Skin of body (tissue), 1 donor: ENCODE measurements at regions not wholly inside any gene's neighbourhood (a gene's known extent, or its start where the extent isn't known, plus 50 kb on each side); places are given as distances from the start of the nearest gene placed in this dataset.
A peak's percentile ranks its signal among the peaks of the same experiment; 100 is the strongest.

ENCODE experiments used
- DNase-seq: peaks from one replicate; lab custom pipeline; 2025; lab: John Stamatoyannopoulos, UW

DNA sequence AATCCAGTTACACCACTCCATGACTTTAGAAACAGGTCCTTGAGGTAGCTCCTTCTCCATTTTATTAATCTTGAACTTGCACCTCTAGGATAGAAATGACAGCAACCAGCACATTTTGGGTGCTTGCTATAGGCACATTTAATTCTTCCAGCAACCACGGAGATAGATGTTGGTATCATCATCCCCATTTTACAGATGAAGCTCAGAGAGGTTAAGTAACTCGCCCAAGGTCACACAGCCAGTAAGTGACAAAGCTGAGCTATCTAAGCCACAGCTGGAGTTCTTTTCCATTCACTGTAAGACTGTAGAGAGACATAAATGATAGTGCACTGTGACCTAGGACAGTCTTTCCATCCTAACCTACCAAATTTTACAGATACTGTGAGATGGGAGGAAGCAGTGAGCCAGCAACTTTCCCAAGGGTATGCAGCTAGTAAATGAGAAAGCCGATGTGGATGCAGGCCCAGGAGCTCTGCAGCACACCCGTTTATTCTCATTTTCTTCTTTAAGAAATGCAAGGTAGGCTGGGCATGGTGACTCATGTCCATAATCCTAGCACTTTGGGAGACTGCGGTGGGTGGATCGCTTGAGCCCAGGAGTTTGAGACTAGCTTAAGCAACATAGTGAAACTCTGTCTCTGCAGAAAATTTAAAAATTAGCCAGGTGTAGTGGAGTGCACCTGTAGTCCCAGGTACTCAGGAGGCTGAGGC lies 103.2 kb downstream of the TBX5 start:
- no peak for DNase-seq

DNA sequence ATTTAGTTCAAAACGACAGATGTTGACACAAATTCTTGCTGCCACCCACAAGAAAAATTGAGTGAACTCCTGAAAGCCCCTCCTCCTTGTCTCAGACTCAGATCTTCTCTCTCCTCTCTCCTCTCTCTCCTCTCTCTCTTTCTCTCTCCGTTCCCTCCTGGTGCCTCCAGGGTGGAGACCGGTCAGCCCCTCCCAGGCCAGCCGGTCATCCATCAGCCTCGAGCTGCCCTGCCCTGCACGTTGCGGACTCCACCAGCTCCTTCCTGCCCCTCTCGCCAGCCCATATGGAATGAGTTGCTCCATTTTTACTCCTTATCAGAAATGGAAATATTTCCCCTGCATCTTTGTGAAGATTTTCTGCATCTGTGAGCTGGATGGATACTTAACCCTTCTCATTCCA lies 103.8 kb downstream of the TBX5 start:
- DNase-seq: no peak

DNA sequence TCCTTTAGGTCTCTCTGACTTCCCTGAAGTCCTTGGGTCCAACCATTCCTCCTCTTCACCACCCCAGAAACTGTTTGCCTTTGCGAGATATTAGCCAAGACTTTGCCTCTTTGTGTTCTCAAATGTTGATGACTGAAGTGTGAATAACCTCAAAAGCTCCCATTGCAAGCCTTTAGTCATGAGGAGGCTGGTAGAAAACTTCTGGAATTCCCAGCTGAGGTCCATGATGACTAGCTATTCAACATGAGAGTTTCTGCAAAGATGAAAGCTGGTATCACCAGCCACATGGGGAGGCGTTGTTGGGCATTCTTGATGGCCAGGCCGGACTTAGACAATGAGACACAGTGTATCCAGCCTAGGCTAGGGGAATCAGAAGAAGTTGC lies 111.7 kb downstream of the TBX5 start:
- no peak for DNase-seq

DNA sequence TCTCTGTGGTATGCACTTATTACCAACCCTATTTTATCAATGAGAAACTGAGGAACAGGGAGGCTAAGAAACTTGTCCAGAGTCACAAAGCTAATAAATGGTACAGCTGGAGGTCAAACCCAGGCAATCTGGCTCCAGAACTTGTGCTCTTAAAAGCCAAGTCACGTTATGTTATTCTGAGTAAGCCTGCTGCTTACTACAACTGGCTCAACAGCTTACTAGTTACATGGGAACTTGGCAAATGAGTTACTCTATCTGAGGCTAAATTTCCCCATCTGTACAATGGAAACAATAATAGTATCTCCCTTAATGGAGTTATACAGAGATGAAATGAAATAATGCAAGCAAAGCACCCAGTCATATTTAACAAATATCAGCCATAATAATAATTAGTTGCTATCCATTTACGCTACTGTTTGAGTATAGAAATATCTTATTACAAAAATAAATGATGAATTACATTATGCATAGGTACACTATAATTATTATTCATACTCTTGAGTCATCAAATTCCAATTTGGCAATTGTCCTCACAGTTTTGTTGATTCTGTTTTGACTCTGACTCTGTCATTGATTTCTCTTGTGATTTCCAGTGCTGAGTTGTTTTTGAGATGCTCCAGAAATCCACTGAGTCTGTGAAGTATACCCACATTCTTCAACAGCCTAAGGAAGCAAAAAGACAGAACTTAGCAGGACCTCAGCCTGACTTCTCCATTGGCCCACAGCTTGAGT lies 112.2 kb downstream of the TBX5 start:
- no peak for DNase-seq

DNA sequence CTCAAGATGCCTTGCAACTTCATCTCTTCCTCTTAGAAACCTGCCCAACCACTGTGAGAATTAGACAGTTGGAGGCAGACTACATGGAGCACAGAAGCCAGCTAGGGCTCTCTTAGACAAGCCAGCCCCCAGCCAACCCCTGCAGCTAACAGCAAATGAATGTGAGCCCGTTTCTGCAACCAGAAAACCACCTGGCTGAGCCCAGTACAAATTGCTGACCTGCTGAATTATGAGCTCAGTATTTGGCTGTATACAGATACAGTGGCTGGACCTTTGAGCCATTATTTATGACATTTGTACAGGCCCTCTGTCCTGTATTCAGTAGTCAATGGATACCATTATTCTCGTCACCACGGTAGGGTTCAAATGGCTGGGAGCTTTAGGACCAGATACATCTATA lies 112.9 kb downstream of the TBX5 start:
- no peak for DNase-seq

DNA sequence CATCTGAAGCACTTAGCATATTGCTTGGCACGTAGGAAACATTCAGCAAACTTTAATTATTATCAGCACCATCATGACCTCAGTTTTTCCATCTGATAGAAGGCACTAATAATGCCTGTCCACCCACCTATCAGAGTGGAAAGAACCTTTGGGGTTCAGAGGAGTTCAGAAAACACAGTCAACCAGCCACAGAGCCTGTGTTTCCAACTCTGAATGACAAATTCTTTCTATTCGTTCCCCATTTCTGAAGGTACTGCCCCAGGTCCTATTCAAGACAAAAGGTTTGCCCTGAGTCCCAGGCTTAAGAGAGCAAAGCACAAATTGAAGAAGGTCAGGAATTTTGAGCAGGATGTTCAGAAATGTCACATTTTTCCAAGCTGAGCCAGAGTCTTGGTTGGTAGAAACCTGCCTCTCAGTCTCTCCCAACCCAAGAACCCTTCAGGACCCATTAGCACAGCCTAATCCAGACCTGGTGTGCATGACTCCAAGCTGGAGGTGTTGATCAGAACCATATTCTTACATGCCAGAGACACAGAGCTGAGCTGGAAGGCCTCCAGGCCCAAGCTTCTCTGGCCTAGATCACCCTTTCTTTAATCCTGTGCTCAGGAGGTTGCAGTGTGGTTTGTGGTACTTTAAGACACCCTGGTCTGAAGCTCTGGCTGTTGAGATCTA lies 114.4 kb downstream of the TBX5 start:
- no peak for DNase-seq

DNA sequence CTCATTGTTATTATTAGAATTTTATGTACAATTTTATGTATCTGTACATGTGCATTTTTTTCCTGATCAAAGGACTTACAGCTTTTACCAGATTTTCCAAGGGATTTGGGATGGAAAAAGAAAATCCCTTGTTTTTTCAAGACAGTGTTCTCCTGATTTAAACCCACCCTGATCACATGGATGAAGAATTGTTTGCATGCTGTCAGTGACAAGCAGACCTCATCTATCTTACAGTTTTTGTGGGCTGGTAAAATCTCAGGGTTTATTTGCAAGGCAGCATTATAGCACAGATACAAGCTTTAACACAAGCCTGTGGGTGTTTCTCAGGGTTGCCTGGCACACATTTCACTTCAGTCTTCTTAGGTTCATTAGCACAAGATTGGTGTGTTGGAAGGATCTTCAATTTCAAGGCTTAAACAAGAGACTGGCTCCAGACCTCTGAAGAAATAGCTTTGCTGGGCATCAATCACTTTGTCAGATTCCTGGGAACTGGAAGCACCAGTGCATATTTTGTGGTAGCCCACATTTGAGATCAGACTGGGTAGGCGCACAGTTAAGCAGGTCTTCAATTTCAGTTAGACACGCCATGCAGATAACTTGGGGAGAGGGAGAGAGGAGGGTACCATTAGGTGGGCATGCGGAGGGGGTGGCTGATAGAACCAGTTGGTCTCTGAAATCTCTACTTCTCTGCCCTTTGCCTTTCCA lies 118.0 kb downstream of the TBX5 start:
- DNase-seq: no peak

DNA sequence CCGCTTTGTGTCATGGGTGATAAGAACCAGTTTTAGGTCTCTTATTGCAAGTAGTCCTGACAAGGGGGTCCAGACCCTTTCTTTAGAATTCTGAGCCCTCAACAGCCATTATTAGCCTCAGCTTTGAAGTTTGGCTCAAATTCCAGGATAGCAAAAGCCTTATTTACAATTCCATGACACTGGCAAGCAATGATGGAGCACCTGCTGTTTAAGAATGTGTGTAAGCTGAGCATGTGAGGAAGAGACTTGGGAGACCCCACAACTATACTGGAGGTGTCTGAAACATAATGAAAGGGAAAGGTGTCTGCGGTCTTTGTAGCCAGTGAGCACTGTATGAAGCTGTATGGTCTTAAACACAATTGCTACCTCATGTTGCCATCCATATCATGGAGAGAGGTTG lies 119.8 kb downstream of the TBX5 start:
- DNase-seq: no peak

DNA sequence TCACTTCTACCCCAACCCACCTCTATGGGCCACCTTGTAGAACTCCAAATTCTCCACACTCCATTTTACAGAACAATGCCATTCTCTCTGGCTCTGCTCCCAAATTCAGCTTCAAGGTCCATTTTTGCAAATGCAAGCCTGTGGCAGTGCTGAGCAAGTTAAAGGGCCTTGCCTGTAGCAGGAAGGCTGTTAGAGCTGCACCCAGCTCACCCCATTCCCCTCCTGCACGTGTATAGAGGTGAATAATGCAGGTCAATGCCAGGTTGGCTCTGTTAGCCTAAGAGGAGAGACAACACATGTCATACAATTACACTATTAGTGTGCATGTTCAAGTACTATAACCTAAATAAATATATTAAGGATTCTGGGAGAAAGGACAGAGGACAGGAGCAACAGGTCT lies 120.4 kb downstream of the TBX5 start:
- DNase-seq: no peak

DNA sequence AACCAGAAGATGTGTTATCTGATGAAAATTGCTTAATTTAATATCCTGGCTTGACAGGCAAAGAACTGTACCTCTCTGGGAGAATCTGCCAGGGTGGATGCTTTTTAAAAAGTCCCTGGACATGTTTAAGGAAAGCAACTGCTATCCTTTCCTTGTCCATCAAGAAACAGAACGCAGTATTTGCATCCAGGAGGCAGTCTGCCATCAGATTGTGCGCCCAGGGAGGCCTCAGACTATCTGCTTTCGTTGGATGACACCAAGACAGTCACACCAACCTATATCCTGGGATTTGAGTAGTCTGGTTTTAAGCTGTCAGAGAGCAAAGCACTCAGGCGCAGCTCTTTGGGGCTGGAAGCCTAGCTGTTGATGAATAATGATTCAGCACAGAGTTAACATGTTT lies 121.9 kb downstream of the TBX5 start:
- DNase-seq: no peak

DNA sequence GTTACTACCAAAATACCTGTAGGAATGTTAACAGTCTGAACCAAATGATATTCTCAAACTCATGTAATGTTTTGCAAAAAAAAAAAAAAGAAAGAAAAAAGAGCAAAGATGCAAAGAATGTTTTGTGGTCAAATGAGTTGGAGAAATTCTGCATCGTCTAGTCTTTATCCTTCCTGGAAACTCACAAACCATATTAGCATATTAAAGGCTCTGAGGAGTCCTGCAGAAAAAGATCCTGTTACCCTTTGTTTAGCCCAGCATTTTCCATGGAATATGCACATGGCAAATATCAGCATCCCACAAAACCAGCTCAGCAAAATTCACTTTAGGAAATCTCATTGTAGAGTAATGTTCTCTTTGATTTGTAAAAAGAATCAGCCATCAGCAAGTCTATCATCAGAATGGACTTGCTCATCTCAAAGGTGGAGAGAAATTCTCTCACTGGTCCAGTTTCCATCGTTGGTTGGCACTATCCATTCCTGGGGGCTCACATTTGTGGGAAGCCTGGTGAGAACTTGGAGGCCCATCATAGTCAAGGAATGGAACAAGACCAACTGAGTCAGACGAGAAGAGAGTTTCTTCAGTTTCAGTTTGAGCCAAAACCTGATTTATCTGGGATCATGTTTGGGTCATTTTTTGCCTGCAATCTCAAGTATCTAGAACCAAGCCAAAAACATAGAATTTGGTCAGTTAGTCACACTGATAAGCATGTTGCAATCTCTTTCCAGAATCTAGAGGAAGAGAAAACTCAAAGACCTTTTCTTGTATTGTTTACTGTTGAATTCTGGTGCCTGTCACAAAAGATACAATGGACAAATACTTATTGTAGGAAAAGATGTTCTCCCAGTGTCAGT lies 129.8 kb downstream of the TBX5 start:
- no peak for DNase-seq

DNA sequence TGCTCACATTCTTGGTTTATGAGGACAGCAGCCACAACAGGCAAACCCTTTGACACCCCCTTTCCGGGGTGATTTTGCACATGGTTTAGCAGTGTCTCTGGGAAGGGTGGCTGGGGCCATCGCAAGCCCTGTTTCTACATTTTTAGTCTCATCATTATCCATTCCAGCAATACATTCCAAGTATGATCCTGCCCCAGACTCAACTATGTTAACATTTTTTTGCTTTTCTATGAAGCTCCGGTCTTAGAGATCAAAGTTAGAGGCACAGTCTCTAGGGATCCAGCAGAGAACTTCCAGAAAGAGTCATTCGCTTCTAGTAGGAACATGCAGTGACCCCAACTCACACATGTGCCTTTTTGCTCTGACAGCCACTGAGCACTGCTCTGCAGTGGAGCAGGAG lies 130.9 kb downstream of the TBX5 start:
- no peak for DNase-seq

DNA sequence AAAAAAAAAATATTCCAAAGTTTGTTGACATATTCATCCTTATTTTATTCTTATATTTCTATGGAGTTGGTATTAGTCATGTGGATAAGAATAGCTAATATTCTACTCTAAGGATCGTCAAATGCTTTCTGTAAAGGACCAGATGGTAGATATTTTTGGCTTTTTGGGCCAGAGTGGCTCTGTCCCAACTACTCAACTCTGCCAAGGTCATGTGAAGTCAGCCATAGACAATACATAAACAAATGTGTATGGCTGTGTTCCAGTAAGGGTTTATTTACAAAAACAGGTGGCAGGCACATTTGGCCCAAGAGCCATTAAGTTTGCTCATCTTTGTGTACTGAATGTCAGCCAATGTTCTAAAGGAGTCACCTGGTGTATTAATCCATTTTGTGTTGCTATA lies 131.8 kb downstream of the TBX5 start:
- DNase-seq: peak; percentile 62

DNA sequence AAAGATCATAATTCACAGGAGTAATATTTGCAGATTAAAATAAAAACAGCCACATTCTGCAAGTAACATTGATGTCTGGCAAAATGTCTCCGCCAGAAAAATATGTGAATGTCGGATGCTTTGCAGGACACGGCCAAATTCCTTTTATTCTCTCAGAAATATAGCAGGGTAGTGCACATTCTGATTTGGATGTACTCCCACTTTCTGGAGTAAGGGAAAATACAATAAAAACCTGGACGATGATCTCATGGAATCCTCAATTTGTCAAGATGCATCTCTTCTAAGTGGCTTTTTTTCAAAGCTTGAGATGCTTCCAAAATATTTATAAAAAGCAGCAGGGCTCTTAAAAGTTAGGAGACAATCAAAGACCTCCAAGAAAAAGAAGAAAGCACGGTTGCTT lies 133.3 kb downstream of the TBX5 start:
- peak; percentile 65 for DNase-seq

DNA sequence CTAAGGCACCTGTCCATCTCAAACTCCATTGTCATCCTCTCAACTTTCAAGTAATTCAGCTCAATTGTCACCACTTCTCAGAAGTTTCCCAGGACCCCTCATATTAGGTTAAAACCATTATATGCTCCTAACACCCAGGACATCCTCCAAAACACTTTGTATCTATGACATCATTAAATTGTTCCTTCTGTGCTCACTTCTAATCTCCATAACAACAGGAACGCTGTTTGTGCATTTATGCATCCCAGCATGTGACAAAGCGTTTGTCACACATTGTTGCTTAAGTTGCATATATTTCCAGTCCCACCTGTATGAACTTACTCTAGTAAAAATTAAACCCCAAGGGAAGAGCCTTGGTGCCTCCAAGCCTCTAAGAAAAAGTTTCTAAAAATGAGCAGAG lies 133.9 kb downstream of the TBX5 start:
- peak; percentile 18 for DNase-seq

DNA sequence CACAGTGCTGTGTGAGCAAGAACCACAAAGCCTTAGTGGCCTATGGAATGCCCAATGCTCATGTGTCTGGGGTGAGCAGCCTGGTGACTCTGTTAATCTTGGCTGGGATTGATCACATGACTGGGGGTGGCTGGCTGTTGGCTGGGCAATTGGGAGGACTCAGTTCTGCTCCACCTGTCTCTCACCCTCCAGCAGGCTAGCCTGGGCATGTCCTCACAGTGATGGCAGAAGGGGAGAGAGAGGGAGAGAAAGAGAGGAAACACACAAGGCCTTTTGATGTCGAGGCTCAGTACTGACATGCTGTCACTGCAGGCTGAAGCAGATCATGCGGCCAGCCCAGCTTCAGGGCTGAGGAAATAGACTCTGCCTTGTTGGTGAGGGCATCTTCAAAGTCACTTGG lies 136.8 kb downstream of the TBX5 start:
- no peak for DNase-seq

DNA sequence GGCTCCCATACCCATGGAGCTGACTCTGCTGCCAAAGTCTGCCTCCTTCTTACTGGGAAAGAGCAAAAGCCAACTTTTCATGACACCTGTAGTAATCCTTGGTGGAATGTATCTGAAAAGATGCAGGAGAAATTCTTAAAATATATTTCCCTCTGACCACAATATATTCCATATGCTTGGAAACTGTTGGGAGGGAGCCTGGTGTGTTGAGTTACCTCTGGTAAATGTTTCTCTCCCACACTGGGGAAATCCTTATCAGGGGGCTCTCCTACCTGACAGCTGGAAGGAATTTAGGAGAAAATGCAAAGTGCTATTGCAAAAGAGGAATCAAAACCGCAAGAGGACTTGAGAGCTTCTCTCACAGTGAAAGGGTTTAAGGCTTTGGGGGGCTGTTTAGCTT lies 139.4 kb downstream of the TBX5 start:
- DNase-seq: no peak

DNA sequence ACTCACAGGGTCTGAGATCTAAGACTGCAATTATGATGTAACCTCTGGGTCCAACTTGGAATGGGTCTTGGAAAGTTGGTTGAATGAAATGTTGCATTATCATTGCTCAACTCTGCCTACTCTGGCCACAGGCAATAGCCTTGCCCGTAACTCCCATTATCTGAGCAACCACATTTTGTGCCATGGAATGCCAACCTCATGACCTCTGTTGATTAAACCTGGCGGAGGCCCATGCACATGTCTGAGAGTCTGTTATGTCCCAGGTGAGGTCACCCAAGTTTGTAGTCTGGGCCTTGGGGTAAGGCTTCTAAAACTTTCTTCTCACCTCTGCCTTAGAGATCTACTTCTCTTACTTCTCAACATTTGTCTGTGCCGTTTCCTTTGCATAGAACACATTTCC lies 140.9 kb downstream of the TBX5 start:
- DNase-seq: no peak

DNA sequence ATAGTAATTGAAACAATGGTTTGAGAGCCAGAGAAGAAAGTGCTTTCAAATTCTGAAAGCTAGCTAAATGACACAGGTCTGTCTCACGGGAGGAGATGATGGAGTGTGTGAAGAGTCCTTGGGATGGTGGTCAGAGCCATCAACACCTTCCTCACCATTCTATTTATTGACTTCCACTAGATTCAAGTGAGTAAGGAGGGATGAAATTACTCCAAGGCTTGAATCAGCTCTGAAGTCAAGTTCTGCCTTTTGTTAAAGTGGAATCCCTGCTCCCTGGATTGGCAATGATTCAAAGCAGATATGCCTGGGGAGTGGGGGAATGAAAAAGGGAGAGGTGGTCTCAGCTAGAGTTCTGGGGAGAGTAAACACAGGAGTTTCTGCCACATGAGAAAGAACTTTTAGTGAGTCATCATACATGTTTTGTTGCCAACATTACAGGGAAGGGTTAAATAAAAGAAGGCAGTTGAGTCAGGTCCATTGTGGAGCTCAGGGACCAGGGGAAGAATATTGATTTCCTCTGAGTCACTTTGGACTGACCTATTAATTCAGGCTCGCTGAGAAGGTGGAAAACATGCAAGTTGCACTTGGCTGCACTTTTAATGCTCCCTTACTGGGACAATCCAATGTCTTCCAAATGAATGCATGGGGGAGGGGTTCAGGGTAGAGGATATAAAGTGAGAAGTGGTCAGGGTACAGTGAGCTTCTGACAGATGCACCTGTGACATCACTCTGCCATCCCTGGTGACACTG lies 142.7 kb downstream of the TBX5 start:
- DNase-seq: no peak

DNA sequence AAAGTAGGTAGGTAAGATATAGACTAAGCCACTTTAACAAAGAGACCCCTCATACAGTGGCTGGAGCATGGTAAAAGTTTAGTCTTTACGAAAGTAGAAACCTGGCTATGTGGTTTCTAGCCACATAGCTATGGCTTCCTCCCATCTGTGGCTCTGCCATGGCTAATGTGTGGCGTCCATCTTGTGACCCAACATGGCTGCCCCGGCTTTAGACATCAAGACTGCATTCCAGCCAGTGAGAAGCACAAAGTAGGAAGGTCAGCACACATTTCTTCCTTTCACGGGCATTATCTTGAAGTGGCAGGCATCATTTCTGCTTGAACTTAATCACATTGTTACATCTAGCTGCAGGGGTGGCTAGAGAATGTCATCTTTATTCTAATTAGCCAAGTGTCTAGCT lies 148.3 kb downstream of the TBX5 start:
- DNase-seq: no peak

DNA sequence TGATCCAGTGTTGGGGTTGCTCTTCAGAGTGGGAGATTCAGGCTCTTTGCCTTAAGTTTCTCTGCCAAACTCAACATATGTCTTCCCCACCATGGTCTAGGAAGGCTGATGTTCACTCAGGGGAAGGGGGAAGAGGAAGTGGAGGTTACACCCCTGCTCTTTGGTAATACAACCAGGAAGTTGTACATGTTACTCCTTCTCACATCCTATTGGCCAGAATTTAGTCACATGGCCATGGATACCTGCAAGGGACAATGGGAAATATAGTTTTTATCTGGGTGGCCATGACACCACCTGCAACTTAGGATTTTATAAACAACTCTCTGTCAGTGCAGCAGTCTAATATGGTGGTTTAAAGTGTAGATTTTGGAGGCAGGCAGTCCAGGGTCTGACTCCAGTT lies 150.9 kb downstream of the TBX5 start:
- DNase-seq: no peak
